ENCODE measurements at regions not wholly inside any gene's neighbourhood (a gene's known extent, or its start where the extent isn't known, plus 50 kb on each side); places are given as distances from the start of the nearest gene placed in this dataset.
"Not testable (repeated sequence)": the region's sequence is repeated elsewhere in the genome, so short reads cannot be mapped to it uniquely, and the experiment has no call there.

GRCh38 chr5:124979251-124979650, 232.8 kb upstream of the ZNF608 start:
- no peak overlapping the region for H3K4me3 ChIP-seq (ENCODE audit: control insufficient read depth, low read depth, low read length)
- TF ChIP-seq, protein P1, sequence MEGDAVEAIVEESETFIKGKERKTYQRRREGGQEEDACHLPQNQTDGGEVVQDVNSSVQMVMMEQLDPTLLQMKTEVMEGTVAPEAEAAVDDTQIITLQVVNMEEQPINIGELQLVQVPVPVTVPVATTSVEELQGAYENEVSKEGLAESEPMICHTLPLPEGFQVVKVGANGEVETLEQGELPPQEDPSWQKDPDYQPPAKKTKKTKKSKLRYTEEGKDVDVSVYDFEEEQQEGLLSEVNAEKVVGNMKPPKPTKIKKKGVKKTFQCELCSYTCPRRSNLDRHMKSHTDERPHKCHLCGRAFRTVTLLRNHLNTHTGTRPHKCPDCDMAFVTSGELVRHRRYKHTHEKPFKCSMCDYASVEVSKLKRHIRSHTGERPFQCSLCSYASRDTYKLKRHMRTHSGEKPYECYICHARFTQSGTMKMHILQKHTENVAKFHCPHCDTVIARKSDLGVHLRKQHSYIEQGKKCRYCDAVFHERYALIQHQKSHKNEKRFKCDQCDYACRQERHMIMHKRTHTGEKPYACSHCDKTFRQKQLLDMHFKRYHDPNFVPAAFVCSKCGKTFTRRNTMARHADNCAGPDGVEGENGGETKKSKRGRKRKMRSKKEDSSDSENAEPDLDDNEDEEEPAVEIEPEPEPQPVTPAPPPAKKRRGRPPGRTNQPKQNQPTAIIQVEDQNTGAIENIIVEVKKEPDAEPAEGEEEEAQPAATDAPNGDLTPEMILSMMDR (conservative IDR thresholded peaks at IDR 0.05; ENCODE audit: control insufficient read depth, insufficient read depth, low read depth, low read length): no peak
- no peak for DNase-seq (ENCODE audit: low read depth)

DNA sequence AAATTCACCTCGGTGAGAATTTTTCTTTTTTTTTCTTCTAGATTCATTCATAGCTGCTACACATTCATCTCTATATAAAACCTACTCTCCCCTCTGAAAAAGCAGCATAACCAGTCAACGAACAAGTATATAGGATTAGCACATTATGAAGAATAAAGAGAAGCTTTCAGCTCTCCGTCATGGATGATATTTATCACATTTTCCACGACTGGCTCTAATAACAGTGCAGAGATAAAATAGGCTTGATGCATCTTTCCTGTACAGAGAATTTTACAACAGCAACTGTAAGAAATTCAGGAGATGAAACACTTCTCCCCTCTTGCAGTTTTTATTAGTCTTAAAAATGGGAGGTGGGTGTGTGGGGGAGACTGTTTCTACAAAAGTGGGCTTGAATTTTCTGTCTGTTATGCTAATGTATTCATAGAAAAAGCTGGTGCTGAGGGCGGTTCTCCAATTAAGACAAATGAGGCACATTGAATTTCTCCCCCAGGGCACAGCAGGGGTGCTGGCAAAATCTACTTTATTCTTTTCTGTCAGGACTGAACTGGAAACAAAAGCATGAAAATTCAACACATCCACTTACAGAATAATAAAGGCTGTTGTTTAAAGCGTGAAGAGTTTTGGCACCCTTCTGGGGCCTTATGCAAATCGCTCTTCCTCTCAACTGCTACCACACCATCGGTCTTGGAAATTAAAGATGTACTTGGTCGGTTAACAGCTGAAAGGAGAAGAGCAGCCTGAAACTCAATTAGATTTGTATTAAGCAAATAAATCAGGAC, 233.9 kb upstream of the ZNF608 start:
- TF ChIP-seq, protein P1 (conservative IDR thresholded peaks at IDR 0.05; ENCODE audit: control insufficient read depth, insufficient read depth, low read depth, low read length): no peak
- H3K4me3 ChIP-seq (ENCODE audit: control insufficient read depth, low read depth, low read length): no peak overlapping the region
- DNase-seq (ENCODE audit: low read depth): no peak

DNA sequence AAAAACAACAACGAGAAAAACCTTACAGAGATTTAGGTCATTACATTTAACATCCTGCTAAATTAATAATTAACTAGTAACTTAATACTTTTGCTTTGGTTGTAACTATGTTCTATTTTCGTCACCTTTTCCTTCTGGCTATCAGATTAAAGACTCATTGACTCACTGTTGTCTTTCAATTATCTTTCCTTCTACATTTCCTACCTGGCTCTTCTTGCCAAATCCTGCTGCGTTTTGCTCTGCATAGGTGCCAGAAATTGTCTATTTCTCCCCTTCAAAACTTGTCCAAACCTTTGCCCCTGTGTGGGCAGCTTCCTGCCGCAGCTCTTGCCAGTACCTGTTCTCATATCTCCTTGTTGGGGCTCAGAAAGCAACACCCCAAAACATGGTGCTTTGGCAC, 235.5 kb upstream of the ZNF608 start:
- DNase-seq (ENCODE audit: low read depth): no peak
- TF ChIP-seq, protein P1 (conservative IDR thresholded peaks at IDR 0.05; ENCODE audit: control insufficient read depth, insufficient read depth, low read depth, low read length): no peak
- H3K4me3 ChIP-seq (ENCODE audit: control insufficient read depth, low read depth, low read length): no peak overlapping the region

DNA sequence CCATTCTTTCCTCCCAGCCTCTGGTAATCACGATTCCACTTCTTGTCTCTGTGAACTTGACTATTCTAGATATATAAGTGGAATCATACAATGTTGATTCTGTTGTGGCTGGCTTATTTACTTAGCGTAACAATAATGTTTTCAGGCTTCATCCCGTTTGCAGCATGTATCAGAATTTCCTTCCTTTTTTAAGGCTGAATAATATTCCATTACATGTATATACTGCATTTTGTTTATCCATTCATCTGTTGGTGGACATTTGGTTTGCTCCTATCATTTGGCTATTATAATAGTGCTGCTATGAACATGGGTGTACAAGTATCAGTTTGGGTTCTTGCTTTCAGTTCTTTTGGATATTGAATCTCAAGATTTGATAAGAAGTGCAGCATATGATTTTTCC, 239.7 kb upstream of the ZNF608 start:
- TF ChIP-seq, protein P1 (conservative IDR thresholded peaks at IDR 0.05; ENCODE audit: control insufficient read depth, insufficient read depth, low read depth, low read length): no peak
- no peak for DNase-seq (ENCODE audit: low read depth)
- no peak overlapping the region for H3K4me3 ChIP-seq (ENCODE audit: control insufficient read depth, low read depth, low read length)

GRCh38 chr5:124986667-124987066, 240.2 kb upstream of the ZNF608 start:
- TF ChIP-seq, protein P1 (conservative IDR thresholded peaks at IDR 0.05; ENCODE audit: control insufficient read depth, insufficient read depth, low read depth, low read length): no peak
- DNase-seq (ENCODE audit: low read depth): no peak
- no peak overlapping the region for H3K4me3 ChIP-seq (ENCODE audit: control insufficient read depth, low read depth, low read length)

- H3K4me3 ChIP-seq (ENCODE audit: control insufficient read depth, low read depth, low read length); DNase-seq (ENCODE audit: low read depth): not testable (repeated sequence)
These were observed 241.3 kb upstream of the ZNF608 start for GRCh38 chr5:124987786-124988185.

- TF ChIP-seq, protein P1 (conservative IDR thresholded peaks at IDR 0.05; ENCODE audit: control insufficient read depth, insufficient read depth, low read depth, low read length): no peak
- no peak for DNase-seq (ENCODE audit: low read depth)
- no peak overlapping the region for H3K4me3 ChIP-seq (ENCODE audit: control insufficient read depth, low read depth, low read length)
These were observed 244.3 kb upstream of the ZNF608 start for GRCh38 chr5:124990723-124991122.

All from fibroblast of mammary gland (primary cell).